ENCODE measurements at regions not wholly inside any gene's neighbourhood (a gene's known extent, or its start where the extent isn't known, plus 50 kb on each side); places are given as distances from the start of the nearest gene placed in this dataset.
"Not testable (repeated sequence)": the region's sequence is repeated elsewhere in the genome, so short reads cannot be mapped to it uniquely, and the experiment has no call there.

DNA sequence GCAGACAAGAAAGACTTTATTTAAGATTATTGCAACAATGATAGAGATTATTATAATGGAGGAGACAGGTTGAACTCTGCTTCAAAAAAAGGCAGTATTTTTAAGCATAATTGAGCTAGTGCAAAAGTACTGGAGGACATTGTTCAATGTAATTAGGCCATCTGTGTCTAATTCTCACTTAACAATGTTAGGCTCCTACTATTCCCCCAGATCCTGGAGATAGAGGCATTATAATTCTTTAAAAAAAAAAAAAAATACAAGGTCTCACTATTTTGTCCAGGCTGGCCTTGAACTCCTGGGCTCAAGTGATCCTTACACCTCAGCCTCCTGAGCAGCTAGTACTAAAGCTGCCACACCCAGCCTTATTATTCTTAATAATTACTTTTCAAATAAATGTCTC, 193.4 kb upstream of the NUDT12 start:
- DNase-seq (ENCODE audit: low spot score) = no peak

DNA sequence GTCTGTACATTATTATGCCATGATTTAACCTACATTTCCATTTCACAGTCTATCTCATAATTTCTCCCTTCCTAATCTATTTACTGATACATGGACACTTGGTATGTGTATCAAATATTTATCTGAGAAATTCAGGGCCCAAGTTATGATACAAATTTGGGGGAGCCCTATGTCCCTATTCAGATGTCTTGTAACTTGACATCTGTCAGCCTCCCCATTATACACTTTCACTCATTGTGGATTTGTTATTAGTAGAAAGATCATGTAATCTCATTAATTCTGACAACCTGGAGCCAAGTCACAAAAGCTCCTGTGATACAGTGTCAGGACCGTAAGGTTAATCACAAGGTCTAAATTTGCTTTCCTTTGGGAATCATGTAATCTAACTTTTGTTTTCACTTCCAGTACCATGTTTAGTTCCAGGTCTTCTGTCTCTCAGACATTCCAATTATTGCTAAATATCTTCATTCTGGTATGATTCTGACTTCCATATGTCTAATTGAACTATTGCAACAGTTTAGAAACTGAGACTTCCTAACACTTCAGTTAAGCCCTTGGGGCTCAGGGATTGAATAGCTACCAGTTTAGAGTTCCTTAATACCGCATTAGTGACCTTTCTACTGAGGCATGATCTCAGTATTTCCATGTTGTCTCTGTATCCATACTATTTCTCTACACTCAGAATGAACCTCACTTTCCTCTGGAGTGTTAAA, 182.9 kb upstream of the NUDT12 start:
- no peak for DNase-seq (ENCODE audit: low spot score)

DNA sequence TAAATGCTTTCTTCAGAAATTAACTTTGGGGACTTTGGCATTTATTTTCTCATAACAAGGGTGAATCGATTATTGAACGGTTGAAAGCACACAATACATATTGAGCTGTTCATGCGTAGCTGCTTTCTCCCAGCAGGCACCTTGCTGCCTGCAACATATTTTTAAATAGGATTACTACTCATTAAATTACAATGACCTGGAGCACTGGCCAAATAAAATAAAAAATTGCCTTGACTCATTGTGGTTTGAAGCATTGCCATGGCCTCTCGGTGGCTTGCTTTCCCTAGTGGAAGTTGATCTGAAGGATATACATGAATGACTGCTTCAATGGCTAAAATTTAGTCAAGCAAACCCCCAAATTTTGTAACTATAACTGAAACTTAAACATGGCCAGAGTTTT, 181.6 kb upstream of the NUDT12 start:
- no peak for DNase-seq (ENCODE audit: low spot score)

DNA sequence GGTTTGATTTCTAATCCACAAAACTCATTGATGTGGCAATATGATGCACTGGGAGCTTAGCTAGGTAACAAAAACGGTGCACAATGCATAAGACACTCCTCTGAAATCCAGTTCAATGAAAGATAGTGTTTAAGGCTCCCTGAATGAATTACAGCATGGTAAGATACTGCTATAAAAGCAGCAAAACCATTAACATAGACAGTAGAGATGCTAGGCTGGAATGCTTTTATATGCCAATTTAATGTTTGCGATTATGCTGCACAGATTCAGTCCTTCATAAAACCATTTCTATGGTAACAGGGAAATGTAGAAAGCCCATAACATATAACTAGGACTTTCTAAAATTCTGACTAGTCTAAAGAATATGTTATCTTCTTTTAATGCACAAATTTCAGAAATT, 180.8 kb upstream of the NUDT12 start:
- no peak for DNase-seq (ENCODE audit: low spot score)

DNA sequence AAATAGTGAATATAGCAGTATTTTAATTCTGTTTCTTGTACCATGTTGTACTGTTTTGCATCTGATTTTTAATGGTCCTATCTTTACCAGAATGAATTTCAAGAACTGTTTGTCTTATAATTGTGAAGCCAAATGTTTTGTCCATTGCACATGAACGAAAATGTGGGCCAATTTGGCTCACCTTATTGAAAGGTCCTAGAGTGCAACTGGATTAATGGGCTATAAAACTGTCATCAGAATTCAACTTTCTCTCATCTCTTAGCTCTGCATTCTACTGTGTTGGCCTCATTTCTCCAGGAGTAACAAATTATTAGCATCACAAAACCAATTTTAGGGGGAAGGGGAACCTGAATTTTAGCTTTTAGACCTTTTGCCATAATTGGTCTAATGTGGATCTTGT, 179.4 kb upstream of the NUDT12 start:
- DNase-seq (ENCODE audit: low spot score) = no peak

DNA sequence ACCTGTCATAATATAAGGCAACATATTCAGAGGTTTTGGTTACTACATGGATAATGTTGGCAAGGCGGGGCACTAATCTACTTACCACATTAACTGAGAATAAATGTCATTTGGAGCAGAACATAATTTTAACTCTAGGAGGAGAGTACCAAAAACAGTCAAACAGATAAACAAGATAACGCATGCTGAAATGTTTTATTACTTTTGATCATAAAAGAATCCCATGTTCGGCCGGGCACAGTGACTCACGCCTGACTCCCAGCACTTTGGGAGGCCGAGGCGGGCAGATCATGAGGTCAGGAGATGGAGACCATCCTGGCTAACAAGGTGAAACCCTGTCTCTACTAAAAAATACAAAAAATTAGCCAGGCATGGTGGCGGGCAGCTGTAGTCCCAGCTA, 173.8 kb upstream of the NUDT12 start:
- DNase-seq (ENCODE audit: low spot score) = not testable (repeated sequence)

DNA sequence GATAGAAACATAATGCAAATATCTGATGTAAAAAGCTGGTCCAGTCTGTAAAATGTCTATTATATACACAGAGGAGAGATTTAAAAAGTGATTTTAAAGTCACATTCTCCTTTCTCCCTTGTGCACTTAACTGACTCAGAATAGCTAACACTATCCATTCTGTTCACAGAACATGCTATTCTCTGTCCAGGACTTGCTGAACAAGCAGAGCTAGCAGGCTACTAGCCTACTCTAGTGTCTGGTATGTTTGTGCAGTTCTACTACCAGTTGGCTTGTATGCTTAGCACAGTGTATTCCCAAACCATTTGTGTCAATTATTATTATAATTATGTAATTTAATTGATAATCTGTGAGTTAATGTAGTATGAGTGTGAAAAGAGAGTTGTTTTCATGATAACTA, 161.7 kb upstream of the NUDT12 start:
- DNase-seq (ENCODE audit: low spot score) = no peak

DNA sequence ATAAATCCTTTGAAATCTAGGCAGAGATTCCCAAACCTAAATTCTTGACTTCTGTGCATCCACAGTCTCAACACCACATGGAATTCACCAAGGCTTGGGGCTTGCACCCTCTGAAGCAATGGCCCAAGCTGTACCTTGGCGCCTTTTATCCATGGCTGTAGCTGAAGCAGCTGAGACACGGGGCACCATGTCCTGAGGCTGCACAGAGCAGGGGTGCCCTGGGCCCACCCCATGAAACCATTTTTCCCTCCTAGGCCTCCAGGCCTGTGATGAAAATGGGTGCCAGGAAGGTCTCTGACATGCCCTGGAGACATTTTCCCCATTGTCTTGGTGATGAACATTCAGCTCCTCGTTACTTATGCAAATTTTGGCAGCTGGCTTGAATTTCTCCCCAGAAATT, 158.6 kb upstream of the NUDT12 start:
- DNase-seq (ENCODE audit: low spot score) = no peak

DNA sequence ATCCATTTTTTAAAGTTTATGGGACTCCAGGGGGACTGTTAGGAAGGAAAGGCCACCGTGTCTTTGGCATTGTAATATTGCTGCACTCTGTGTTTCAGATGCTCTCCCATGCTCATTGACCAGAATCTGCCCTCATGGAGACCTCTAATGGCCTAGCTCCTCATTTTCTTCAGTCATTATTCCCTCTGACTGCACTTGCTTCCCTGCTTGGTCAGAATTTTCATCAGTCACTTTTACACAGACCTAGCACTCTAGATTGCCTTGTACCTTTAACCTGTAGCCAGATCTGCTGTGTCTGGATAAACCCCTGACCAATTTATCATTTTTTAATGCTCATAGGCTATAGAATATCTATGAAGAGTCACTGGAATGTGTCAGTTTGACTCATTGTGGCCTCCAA, 155.5 kb upstream of the NUDT12 start:
- no peak for DNase-seq (ENCODE audit: low spot score)

DNA sequence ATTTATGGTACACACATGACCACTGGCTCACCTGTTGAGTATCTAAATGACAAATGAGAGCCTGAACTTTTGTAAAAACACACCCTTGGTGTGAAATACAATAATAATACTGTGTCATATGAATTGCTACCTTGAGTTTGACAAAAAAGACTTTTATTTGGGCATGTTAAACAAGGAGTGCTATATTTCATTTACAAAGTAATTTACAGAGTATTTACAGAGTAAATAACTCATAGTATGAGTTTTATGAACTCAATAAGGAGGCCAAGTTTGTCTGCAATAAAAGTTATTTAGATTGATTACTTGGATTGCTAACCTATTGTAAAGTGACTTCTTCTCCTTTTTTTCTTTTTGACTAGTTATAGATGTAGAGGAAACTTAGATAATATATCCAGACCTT, 146.0 kb upstream of the NUDT12 start:
- no peak for DNase-seq (ENCODE audit: low spot score)

DNA sequence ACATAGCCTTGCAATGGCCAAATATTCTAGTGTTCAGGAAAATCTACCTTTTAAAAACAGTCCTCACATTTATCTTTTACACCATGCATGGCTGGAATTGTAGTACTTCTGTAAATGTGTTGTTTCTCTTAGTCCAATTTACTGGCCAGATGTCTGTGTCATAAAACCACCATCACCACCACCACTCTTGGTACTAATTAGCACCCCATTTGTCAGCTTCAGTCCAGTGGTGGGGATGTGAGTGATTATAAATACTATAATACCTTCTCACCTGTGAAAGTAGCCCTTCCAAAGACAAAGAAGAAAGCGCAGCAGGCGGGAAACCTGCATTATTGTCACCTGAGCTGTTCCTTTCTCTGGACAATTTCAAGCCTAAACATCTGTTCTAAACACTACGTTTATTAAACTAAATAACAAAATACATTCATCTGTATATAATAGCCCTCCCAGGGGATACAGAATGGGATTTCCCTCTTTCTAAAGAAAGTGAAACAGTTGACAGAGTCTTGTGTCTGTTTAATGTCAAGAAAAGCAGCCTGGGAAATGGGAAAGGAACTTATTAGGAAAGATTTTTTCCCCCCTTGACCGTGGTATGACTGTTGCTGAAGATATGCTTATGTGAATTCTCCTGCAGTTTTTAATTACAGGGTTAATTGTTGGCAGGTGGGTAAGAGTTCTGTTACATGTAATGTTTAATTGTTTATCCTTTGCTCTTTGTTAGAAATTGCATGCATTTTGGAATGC, 144.5 kb upstream of the NUDT12 start:
- DNase-seq (ENCODE audit: low spot score) = no peak

DNA sequence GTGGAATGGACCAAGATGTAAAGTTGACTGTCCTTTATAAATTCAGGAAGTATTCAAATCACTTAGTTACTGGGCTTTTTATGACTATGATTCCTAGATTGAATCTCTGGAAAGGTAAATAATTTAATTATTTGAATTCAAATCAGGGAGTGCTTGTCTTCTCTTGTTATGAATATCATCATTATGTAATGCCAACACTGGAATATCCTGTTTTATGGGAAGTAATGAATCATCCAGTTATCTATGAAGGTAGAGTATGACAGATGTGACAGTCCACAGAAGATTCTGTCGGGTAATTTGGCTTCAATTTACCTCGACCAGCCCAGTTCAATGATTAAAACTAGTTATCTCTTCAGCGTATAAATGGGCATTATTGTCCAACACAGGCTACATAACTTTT, 141.0 kb upstream of the NUDT12 start:
- no peak for DNase-seq (ENCODE audit: low spot score)

DNA sequence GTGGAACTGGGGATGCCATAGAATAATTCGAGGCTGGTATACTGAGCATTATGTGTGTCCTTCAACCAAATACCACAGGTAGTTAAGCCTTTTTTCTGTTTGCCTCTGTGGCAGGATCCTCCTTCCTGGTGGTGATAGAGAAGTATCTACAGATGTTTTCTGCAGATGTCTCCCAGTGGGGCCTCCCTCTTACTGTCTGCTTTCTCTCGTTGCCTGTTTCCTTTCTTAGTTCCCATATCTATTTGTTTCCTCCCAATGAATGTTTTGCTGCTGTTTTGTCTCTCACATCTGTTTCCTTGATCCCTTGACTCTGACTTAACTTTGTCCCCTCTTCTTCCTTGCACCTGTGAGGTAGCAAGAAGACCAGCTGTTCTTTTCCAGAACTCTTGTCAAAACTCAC, 130.9 kb upstream of the NUDT12 start:
- DNase-seq (ENCODE audit: low spot score) = no peak

DNA sequence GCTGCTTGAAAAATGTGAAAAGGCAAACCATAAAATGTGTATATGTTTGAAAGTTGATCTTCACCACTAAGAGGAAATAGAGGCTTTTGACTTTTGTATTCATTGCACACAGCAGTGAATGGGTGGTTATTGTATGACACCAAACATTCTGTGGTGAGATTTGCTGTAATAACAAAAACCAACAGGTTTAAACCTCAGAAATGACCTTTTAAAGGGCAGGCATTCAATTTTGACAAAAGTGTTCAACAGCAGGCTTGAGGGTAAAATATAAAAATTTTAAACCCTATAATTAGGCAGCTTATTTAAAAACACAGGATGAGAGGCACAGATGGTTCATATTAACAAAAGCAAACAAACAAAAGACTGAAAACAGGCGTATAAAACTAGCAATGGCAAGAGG, 128.1 kb upstream of the NUDT12 start:
- DNase-seq (ENCODE audit: low spot score) = no peak

DNA sequence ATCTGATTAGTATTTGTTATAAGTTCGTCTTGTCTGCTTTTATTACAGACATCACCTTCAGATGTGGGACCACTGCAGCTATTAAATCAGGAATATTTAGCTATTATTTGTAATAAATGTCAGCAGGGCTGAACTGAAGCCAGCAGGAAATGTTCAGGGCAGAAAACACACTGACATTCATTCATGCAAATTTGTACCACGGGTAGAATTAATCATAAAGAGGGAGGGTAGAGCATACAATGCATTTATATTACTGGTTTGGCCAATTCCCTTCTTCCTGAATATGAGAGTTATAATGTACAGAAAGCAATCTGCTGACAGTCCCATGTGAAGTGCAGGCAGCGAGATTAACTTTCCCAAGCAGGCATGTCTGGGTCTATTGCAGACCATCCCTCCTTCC, 117.3 kb upstream of the NUDT12 start:
- DNase-seq (ENCODE audit: low spot score) = no peak

DNA sequence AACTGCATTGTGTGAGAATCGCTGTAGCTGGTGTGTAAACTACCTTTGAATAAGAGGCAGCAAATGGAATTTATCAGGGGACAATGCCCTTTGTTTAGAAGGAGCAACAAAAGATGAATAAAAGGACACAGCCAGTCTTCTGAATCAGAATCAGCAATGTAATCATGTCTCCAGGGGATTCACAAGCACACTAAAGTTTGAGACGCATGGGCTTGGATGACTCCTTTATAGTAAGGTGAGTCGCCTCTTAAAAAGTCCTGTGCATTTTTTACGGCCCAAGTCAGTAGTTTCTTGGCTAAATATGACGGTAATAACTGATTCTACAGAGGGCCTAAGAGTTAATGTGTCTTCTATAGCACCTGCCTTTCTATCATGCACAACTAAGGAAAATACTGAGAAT, 113.6 kb upstream of the NUDT12 start:
- DNase-seq (ENCODE audit: low spot score) = not testable (repeated sequence)

DNA sequence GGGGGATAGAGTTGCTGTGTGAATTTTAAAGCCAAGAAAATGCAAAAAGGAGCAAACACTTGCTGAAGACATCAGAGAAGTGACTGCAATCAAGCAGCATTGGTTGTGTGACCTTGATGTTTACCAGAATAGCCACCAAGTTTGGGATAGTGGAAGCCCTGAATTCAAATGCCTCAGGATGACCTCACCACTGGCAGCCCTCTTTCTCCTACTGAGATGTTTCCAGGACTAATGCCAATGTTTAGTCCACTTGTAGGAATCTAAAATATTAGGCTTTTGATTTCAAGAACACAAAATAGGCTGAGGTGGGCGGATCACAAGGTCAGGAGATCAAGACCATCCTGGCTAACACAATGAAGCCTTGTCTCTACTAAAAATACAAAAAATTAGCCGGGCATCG, 112.2 kb upstream of the NUDT12 start:
- no peak for DNase-seq (ENCODE audit: low spot score)

DNA sequence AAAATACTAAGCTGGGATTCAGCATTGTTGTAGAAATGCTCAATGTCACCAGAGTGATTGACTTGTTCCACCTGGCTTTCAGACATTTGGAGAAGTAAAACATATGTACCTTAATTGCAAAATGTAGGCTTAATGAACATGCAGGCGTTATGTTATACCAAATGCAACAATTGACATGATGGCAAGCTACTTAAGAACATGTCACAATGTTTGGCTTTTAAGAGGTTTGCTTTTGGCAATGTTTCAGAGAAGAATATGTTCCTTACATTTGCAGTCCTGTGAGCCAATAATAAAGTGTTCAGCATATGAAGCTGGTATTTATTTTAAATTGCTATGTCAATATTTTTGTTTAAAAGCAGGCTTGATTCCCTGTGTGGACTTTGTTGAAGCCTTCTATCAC, 111.7 kb upstream of the NUDT12 start:
- DNase-seq (ENCODE audit: low spot score) = no peak

DNA sequence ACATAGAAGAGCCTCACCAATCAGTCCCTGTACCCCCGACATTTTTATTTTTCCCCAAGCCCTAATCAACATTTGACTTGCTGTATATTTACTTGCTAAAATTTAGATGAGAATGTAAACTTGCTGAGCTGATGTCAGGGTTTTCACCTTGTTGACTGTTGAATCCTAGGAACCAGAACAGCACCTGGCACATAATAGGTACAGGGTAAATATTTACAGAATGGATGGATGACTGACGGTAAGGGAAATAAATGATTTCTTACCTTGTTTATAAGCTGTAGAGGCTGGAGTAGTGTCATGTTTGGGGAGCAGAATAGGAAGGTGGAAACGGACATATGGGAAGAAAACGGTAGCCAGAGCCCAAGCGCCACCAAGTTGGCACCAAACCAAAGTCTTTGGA, 107.0 kb upstream of the NUDT12 start:
- no peak for DNase-seq (ENCODE audit: low spot score)

DNA sequence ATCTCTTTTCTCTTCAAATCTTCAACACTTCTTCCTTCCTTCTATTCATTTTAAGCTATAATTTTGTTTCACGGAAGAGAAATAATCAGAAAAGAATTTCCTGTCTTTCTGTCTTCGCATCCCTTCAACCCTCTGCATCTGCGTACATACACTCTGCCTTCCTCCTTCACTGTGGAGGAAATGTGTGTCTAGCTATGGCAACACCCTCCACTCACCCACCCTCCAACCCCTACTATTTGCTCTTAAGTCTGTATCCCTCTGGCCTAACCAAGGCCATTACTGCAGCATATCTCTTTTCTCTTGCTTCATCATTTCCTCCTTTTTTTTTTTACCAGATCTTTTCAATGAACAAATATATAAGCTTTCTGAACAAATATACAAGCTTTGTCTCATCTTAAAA, 105.7 kb upstream of the NUDT12 start:
- no peak for DNase-seq (ENCODE audit: low spot score)

DNA sequence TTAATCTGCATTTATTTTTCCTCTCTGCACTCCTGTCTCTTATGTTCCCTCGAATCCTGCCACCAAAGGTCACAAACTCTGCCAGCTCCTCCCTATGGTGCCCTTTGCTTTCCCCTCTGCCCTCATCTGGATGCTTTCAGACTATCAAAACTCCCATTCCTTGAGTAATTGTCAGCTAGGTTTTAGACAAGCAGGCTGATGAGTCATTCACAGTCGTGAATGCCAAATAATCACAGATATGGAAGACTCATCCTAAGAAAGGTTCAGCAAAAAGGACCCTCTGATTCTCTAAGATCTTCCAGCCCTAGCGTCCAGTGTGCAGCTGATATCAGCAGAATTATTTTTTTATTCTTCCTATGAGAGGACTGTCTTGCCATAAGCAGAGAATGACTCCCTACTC, 104.5 kb upstream of the NUDT12 start:
- DNase-seq (ENCODE audit: low spot score) = no peak

DNA sequence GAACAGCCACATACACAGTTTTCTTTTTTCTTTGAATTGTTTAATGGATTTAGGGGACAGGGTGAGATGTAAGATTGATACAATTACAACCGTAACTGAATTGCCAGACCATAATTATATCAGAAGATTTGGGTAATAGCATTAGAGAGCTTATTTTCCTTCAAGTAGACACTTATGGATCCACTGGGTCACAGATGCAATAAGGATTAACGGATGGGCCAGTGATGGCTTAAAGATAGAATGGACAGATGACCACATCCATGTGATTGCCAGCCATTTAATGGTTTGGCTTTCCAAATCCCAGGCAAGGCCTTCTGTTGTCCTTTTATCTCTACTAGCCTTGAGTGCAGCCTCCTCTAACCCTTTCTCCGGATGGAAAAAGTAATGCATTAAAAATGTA, 94.7 kb upstream of the NUDT12 start:
- DNase-seq (ENCODE audit: low spot score) = no peak

DNA sequence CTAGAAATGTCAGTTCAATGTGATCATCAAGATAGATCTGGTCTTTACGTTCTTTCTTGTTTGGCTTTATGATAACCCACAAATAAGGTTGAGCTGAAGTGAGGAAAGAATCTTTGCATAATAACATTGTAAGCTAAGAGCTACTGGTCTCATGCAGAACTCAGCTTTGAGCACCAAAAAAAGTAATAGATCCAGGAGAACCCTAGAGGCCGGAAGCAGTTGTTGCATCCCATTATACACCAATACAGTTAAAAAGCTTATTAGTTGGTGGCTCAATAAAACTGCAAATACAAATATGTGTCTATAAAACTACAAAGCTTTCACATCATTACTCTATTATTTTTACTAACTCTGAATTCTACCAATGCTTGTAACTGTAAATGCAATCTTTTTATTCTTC, 85.5 kb upstream of the NUDT12 start:
- DNase-seq (ENCODE audit: low spot score) = no peak

All from CD4-positive, alpha-beta T cell treated with Interleukin-6 at 100 ng/mL for 8 hours (primary cell).